ENCODE measurements at regions not wholly inside any gene's neighbourhood (a gene's known extent, or its start where the extent isn't known, plus 50 kb on each side); places are given as distances from the start of the nearest gene placed in this dataset.

DNA sequence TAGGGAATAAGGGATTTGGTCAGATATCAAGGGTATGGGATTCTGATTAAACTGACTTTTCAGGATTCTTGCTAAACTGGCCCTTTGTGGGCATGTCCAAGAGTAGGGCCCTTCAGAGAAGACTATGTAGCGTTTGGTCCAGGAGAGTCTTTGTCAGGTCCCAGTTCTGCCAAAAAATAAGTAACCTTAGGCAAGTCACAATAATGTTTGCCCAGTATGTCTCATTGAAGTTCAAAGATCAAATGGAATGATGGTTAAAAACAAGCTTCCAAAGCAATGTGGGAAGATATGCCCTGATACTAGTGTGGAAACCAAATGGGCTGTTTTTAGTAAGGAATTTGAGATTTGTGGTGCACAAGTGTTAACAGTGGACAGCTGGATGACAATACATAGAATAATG lies 454.4 kb downstream of the WDR72 start:
- Histone ChIP-seq H3K4me1 (ENCODE audit: control insufficient read depth in 5 of 5, insufficient read depth in 5 of 5, low read length in 5 of 5) (no peaks in the 10 kb centered on the region), H3K4me3 (no peak overlapping the region), H3K27me3 (ENCODE audit: control insufficient read depth in 3 of 3, insufficient read depth in 3 of 3, low read length in 2 of 3) (no peaks in the 10 kb centered on the region), H3K9ac (ENCODE audit: insufficient read depth in 1 of 2, low read length in 2 of 2) (no peak overlapping the region), H3K36me3 (ENCODE audit: control insufficient read depth in 4 of 4, insufficient read depth in 4 of 4, low read length in 4 of 4) (no peaks in the 10 kb centered on the region), H3K27ac (ENCODE audit: low read depth in 1 of 2, low read length in 1 of 2) (no peak overlapping the region), H3K9me3 (ENCODE audit: control insufficient read depth in 4 of 4, insufficient read depth in 3 of 4, low read length in 3 of 4) (peaks cover 0 to 2% (median 0%) of the 10 kb centered on the region in 4 donors)
- ATAC-seq (ENCODE audit: insufficient read depth, low FRiP score) (no peak), DNase-seq (no peak)
- 51 to 87% methylated on average over 1 of the region's 1 CpG for WGBS, 2 donors
- TF ChIP-seq, protein P1, sequence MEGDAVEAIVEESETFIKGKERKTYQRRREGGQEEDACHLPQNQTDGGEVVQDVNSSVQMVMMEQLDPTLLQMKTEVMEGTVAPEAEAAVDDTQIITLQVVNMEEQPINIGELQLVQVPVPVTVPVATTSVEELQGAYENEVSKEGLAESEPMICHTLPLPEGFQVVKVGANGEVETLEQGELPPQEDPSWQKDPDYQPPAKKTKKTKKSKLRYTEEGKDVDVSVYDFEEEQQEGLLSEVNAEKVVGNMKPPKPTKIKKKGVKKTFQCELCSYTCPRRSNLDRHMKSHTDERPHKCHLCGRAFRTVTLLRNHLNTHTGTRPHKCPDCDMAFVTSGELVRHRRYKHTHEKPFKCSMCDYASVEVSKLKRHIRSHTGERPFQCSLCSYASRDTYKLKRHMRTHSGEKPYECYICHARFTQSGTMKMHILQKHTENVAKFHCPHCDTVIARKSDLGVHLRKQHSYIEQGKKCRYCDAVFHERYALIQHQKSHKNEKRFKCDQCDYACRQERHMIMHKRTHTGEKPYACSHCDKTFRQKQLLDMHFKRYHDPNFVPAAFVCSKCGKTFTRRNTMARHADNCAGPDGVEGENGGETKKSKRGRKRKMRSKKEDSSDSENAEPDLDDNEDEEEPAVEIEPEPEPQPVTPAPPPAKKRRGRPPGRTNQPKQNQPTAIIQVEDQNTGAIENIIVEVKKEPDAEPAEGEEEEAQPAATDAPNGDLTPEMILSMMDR (IDR thresholded peaks at IDR 0.05; ENCODE audit: control extremely low read depth, extremely low read depth), result no peak

DNA sequence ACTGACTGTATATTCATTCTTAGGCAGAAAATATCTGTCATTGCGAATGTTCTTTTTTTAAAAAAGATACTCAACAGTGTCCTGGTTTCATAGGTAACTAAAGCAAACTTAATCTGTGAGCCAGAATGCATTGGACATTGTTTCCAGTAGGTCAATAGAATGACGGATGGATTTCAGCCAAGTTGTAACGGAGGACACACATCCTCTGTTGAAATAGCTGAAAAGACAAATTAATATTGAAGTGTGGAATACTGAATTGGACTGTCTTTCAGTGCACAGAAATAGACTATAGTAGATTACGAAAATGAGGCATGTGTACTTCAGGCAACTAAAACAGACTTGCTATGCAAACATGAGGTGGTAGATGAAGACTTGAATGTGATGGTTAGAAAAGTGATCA lies 461.6 kb downstream of the WDR72 start:
- no peak for ATAC-seq (ENCODE audit: insufficient read depth, low FRiP score)
- TF ChIP-seq, protein P1 (IDR thresholded peaks at IDR 0.05; ENCODE audit: control extremely low read depth, extremely low read depth), result no peak
- no peak for DNase-seq
- Histone ChIP-seq H3K27ac (ENCODE audit: low read depth in 1 of 2, low read length in 1 of 2) (no peak overlapping the region), H3K4me3 (no peak overlapping the region), H3K27me3 (ENCODE audit: control insufficient read depth in 3 of 3, insufficient read depth in 3 of 3, low read length in 2 of 3) (no peaks in the 10 kb centered on the region), H3K36me3 (ENCODE audit: control insufficient read depth in 4 of 4, insufficient read depth in 4 of 4, low read length in 4 of 4) (no peaks in the 10 kb centered on the region), H3K4me1 (ENCODE audit: control insufficient read depth in 5 of 5, insufficient read depth in 5 of 5, low read length in 5 of 5) (no peaks in the 10 kb centered on the region), H3K9me3 (ENCODE audit: control insufficient read depth in 4 of 4, insufficient read depth in 3 of 4, low read length in 3 of 4) (no peaks in the 10 kb centered on the region), H3K9ac (ENCODE audit: insufficient read depth in 1 of 2, low read length in 2 of 2) (no peak overlapping the region)
- WGBS, 2 donors, result 74 to 80% methylated on average over 4 of the region's 4 CpGs

- Histone ChIP-seq H3K27me3 (ENCODE audit: control insufficient read depth in 3 of 3, insufficient read depth in 3 of 3, low read length in 2 of 3) (no peaks in the 10 kb centered on the region), H3K9me3 (ENCODE audit: control insufficient read depth in 4 of 4, insufficient read depth in 3 of 4, low read length in 3 of 4) (no peaks in the 10 kb centered on the region), H3K4me1 (ENCODE audit: control insufficient read depth in 5 of 5, insufficient read depth in 5 of 5, low read length in 5 of 5) (no peaks in the 10 kb centered on the region), H3K9ac (ENCODE audit: insufficient read depth in 1 of 2, low read length in 2 of 2) (no peak overlapping the region), H3K27ac (ENCODE audit: low read depth in 1 of 2, low read length in 1 of 2) (no peak overlapping the region), H3K36me3 (ENCODE audit: control insufficient read depth in 4 of 4, insufficient read depth in 4 of 4, low read length in 4 of 4) (no peaks in the 10 kb centered on the region), H3K4me3 (no peak overlapping the region)
- 38 to 66% methylated on average over 4 of the region's 4 CpGs for WGBS, 2 donors
- TF ChIP-seq, protein P1 (IDR thresholded peaks at IDR 0.05; ENCODE audit: control extremely low read depth, extremely low read depth), result no peak
- ATAC-seq (ENCODE audit: insufficient read depth, low FRiP score) (no peak), DNase-seq (no peak)
These were observed 462.9 kb downstream of the WDR72 start for GRCh38 chr15:53296603-53297002.

DNA sequence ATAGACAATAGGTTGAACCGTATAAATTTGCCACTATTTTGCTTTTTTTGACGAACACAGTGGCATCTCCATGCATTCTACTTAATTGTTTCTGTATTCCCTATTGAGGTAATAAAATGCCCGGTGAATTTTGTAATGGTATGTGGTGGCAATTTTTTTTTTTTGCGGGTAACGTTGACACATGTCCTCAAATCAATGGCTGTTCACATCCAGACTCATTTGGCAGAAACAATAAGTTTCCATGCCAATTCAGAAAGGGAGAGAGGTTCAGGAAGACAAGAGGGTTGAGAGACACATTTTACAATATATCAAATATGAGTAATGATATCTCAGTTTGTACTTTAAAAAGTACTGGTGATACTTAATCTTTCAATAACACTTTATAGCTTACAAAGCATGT lies 463.9 kb downstream of the WDR72 start:
- Histone ChIP-seq H3K4me3 (no peak overlapping the region), H3K9me3 (ENCODE audit: control insufficient read depth in 4 of 4, insufficient read depth in 3 of 4, low read length in 3 of 4) (no peaks in the 10 kb centered on the region), H3K27me3 (ENCODE audit: control insufficient read depth in 3 of 3, insufficient read depth in 3 of 3, low read length in 2 of 3) (no peaks in the 10 kb centered on the region), H3K9ac (ENCODE audit: insufficient read depth in 1 of 2, low read length in 2 of 2) (no peak overlapping the region), H3K4me1 (ENCODE audit: control insufficient read depth in 5 of 5, insufficient read depth in 5 of 5, low read length in 5 of 5) (no peaks in the 10 kb centered on the region), H3K27ac (ENCODE audit: low read depth in 1 of 2, low read length in 1 of 2) (no peak overlapping the region), H3K36me3 (ENCODE audit: control insufficient read depth in 4 of 4, insufficient read depth in 4 of 4, low read length in 4 of 4) (no peaks in the 10 kb centered on the region)
- TF ChIP-seq, protein P1 (IDR thresholded peaks at IDR 0.05; ENCODE audit: control extremely low read depth, extremely low read depth), result no peak
- no peak for DNase-seq
- ATAC-seq (ENCODE audit: insufficient read depth, low FRiP score), result no peak
- 72 to 90% methylated on average over 5 of the region's 5 CpGs for WGBS, 2 donors

Data from lung (tissue), 11 donors.